Tongue (tissue), 2 donors: ENCODE measurements at regions not wholly inside any gene's neighbourhood (a gene's known extent, or its start where the extent isn't known, plus 50 kb on each side); places are given as distances from the start of the nearest gene placed in this dataset. TPM values are rescaled to one million over a fixed set of nuclear protein-coding genes. Genes with fewer than 3 reads are reported as not detected.
"Not testable (repeated sequence)": the region's sequence is repeated elsewhere in the genome, so short reads cannot be mapped to it uniquely, and the experiment has no call there.

Experiments used
- DNase-seq: peaks from one replicate; pipeline ENCODE4 v3.0.0-alpha.2; 2015
- small RNA-seq: library from RNA; depleted of rRNA; stranded (forward); fragments of <200 nt; gene quantifications from one replicate; pipeline ENCODE3, GENCODE V24; 2014; ENCODE audit warnings: low replicate concordance

DNA sequence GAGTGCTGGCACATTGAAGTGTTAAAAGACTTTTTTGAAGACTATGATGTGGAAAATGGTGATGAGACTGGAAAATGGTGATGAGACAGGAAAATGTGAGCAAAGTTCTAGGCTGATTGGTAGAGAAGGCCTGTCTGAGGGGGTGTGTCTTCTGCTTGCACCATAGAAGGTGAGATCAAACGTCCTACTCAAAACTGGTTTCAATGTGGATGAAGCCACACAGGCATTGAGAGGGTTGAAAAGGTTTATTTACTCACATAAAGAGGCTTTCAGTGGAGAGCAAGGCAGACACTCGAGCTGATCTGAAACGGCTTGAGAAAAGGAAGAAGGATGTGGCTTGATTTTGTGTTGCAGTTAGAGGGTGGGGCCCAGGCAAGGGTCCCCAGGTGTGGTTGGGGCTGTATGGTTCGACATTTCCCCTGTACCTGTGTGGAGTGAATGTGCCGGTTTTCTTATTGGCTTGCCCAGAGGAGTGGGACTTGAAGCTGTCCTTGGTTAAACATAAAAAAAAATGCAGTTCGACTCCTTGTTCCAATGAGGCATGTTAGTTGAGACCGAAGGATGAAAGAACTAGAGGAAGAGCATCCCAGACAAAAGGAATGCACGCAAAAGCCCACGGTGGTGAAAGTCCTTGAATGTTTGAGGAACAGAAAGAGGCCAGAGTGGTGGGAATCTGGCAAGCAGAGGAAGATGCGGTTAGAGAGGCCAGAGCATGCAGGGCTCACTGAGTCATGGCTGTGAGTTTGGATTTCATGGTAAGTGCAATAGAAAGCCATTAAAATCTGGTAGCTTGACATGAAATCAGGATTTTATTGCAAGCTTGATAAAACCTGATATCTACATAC is 172.3 kb downstream of the EPM2A start:
- DNase-seq: no peak

DNA sequence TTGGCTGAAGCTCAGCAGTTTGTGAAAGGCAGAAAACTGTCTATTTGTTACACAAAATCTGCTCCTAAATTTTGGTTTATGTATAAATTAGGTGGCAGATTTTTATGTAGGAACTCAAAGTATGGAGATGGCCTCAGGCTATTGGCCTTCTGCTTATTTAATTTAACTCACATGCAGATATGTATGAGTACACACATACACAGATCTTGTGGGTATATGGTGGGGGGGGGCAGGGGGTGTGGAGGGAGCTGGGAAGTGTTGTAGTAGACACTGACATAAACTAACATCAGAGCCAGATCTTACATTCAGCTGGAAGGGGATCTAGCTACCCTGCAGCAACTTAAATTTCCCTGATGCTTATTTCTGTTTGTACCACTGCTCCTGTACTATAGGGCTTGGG is 170.8 kb downstream of the EPM2A start:
- DNase-seq: no peak

DNA sequence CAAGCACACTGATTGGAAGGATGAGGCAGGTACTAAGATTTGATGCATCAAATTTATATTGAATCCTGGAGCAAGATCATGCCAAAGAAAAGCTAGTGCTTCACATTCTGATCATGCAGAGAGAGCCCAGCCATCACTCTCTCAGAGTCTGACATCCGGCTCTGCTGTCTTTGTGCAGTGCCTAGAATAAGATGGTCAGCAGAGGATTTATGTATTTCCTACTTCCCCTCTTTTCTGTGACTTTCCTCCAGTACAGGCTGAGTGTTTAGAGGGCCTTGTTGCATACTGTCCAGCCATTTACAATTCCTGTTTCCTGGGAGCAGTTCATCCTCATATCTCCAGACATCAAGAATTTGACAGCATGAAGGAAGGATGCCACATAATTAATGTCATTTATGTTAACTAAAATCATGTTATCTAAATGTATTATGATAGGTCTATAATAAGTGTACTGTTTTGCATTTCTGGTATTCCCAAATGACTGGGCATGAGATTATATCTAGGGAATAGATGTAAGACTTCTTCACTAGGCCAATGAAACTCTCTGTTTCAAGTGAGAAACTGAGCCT is 167.6 kb downstream of the EPM2A start:
- DNase-seq: no peak

DNA sequence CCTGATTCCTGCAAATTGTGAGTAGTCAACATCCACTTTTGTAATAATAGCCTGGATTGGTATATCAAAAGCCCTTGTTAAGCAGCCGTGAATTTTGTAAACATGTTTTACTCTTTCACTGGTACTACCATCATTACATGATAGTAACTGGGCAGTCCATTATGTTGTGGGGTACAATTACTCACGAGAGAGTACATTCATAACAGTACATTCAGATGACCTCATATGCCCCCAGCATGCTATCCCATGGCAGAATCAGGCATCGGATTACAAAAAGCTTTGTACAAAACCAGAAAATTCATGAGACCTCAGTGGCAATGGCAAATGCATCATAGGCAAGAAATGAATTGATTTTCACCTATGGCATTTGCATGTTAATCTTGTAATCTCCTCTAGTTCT is 166.2 kb downstream of the EPM2A start:
- no peak for DNase-seq

DNA sequence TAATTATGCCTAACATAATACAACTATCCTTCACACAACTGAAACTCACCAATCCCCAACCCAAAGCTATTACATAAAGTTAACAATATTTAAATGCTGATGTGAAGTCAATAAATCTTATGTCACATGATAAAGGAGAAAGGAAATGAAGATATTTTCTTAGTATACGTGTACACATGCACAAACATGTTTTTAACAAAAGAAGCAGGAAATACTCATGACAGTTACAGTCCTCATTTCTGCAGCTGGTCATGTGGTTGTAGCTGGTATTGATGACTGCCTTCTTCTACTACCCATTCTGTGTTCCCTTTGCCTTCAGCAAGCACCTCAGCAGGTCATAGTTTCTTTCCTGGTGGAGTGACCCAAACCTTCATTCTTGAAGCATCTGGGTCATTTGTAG is 165.0 kb downstream of the EPM2A start:
- not testable (repeated sequence) for DNase-seq

DNA sequence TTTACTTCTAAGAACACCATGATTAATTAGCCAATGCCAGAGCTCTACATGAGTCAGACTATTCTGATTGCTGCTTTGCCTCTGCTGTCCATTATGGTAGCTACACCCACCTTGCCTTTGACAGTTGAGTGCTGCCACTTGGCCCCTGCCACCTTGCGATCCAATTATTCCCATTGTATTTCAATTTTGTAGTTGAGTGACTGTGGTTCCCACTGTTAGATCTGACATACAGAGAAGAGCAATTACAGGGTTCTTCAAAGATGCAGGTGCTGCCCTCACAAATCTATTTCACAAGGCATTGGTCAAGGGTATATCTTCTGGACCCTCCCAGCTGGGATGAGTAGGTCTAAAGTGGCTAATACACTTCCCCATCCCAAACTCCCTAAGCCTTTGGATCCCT is 161.1 kb downstream of the EPM2A start:
- DNase-seq: not testable (repeated sequence)

Small RNA genes in the stretch of these regions (small RNA-seq; reads per million reads assigned to genes)
- not detected for gene RNU1-33P
